ENCODE measurements at regions not wholly inside any gene's neighbourhood (a gene's known extent, or its start where the extent isn't known, plus 50 kb on each side); places are given as distances from the start of the nearest gene placed in this dataset.

DNA sequence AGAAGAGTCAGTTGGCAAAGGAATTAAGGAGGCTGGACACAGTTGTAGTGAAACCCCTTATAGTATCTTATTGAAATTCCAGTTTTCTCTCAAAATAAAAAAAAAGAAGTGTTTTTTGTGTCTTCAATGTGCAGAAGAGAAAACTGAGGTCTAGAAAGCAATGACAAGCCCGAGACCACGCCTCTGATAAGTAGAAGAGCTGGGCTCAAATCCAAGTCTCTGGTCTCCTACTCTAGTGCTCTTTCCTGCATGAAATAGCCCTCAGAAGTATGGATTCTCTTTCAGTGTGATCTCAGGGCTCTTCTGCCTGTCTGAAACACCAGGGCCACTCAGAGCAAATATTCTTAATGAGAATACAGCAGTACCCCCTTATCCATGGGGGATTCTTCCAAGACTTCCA, 200.9 kb downstream of the KIF18A start:
- no peaks in the 10 kb centered on the region; the same call in 1 of the 2 replicates for H3K4me1 ChIP-seq (ENCODE audit: control insufficient read depth, insufficient read depth, low read length)
- H3K36me3 ChIP-seq (ENCODE audit: control insufficient read depth, insufficient read depth, low read length), result no peaks in the 10 kb centered on the region

DNA sequence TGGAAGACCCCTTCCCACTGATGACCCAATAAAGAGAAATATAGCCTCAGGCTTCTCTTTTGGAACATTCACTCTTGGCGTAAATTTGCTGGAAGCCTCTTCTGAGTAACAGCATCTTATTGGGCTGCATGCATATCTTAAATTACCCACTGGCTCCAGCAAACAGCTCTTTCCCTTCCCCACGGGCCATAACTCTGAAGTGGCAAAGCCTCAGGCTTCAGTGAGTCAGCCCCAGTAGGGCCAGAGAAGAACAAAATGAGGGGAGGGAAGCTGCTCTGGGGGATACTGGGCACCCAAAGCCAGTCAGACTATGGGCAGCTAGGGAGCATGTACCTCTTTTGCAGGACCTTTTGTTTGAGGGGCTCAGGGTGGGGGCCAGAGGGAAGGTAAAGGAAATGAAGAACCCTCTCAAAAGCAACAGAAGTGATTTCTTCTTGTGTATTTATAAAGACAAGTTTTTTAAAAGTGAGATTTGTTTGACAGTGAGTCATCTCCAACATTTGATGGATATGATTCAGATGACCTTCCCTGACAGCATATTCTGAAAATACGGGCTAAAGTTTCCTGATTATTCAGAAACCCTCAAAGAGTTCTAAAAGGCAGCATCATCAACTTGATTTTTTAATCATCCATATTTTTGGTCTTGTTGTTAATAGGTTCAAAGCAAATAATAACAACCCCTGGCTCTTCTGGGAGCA, 203.4 kb downstream of the KIF18A start:
- Histone ChIP-seq H3K27ac (ENCODE audit: low read depth, low read length) (no peak overlapping the region), H3K4me1 (ENCODE audit: control insufficient read depth, insufficient read depth, low read length) (no peaks in the 10 kb centered on the region; the same call in 1 of the 2 replicates), H3K4me3 (ENCODE audit: low read depth, low read length) (no peak overlapping the region), H3K27me3 (ENCODE audit: control insufficient read depth, insufficient read depth, low read length) (no peaks in the 10 kb centered on the region), H3K36me3 (ENCODE audit: control insufficient read depth, insufficient read depth, low read length) (no peaks in the 10 kb centered on the region), H3K9ac (ENCODE audit: low read length) (no peak overlapping the region), H3K9me3 (ENCODE audit: control insufficient read depth, insufficient read depth, low read depth, low read length) (no peaks in the 10 kb centered on the region)

More for the DNA sequence above, 200.9 kb downstream of the KIF18A start:
- Histone ChIP-seq H3K27me3 (ENCODE audit: control insufficient read depth, insufficient read depth, low read length) (no peaks in the 10 kb centered on the region), H3K4me3 (ENCODE audit: low read depth, low read length) (no peak overlapping the region), H3K27ac (ENCODE audit: low read depth, low read length) (no peak overlapping the region), H3K9ac (ENCODE audit: low read length) (no peak overlapping the region), H3K9me3 (ENCODE audit: control insufficient read depth, insufficient read depth, low read depth, low read length) (no peaks in the 10 kb centered on the region)

DNA sequence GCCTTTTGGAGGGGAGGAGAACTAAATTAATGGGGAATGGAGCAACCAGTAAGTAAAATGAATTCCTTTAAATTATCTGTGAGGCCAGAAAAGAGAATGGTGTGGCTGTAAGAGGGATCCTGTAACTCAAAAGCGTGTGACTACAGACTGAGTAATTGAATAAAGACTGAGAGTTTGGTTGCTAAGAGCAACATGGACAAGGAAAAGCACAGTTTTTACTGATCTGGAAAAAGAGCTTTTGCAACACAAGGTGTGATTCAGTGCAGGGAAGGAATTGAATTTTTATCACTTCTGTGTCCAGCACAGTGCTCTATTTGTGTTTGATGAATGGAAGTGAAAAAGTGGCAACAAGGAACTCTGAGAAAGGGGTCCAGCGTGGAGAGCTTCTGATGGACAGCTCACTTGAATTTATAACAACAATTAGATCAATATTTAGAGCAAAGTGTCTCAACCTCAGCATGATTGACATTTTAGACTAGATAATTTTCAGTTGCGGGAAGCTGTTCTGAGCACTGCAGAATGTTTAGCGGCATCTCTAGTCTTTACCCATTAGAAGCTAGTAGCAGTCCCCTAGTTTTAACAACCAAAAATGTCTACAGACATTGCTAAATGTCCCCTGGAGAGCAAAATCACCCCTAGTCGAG, 202.8 kb upstream of the BDNF start:
- H3K9ac ChIP-seq (ENCODE audit: low read length), result no peak overlapping the region
- no peaks in the 10 kb centered on the region for H3K9me3 ChIP-seq (ENCODE audit: control insufficient read depth, insufficient read depth, low read depth, low read length)
- no peaks in the 10 kb centered on the region for H3K4me1 ChIP-seq (ENCODE audit: control insufficient read depth, insufficient read depth, low read length)
- H3K4me3 ChIP-seq (ENCODE audit: low read depth, low read length), result no peak overlapping the region
- H3K27me3 ChIP-seq (ENCODE audit: control insufficient read depth, insufficient read depth, low read length), result no peaks in the 10 kb centered on the region
- H3K36me3 ChIP-seq (ENCODE audit: control insufficient read depth, insufficient read depth, low read length), result no peaks in the 10 kb centered on the region
- H3K27ac ChIP-seq (ENCODE audit: low read depth, low read length), result no peak overlapping the region

DNA sequence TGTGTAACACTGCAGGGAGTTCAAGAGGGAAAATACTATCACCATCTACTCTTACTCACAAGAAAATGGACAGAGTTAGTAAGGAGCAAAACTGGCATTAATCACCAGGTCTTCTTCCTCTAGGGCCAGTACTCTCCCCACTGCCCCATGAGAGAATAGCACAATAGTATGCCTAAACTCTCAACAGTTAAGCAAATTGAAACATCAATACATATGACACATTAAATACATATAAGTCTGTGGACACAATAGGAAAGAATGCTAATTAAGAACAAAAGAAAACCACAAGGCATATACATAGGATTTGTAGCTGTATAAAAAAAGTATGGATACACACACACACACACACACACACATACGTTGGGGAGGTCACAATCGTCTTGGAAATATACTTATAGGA, 197.9 kb upstream of the BDNF start:
- H3K36me3 ChIP-seq (ENCODE audit: control insufficient read depth, insufficient read depth, low read length), result no peaks in the 10 kb centered on the region
- no peak overlapping the region for H3K27ac ChIP-seq (ENCODE audit: low read depth, low read length)
- H3K27me3 ChIP-seq (ENCODE audit: control insufficient read depth, insufficient read depth, low read length), result no peaks in the 10 kb centered on the region
- 0 out of 2 replicates have a peak, but pooled peaks cover 5% of the 10 kb centered on the region for H3K4me1 ChIP-seq (ENCODE audit: control insufficient read depth, insufficient read depth, low read length)
- H3K9me3 ChIP-seq (ENCODE audit: control insufficient read depth, insufficient read depth, low read depth, low read length), result no peaks in the 10 kb centered on the region
- H3K4me3 ChIP-seq (ENCODE audit: low read depth, low read length), result no peak overlapping the region
- no peak overlapping the region for H3K9ac ChIP-seq (ENCODE audit: low read length)

DNA sequence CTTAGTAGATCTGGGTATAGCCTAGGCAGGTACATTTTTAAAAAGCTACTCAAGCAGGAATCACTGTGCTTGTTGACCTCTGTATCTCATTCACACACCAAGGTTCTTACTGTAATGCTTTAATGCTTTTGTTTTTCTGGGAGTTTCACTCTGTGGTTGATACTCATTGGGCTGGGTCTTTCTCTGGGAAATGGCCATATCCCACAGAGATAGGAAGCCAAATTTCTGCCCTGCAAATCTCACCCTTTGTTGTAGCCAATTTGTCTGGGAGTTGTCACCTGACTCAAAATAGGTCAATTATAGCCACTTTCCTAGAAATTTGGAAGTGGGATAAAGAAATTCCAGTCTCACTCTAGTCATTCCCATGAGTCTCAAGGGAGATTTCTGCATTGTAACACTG, 195.8 kb upstream of the BDNF start:
- no peak overlapping the region for H3K27ac ChIP-seq (ENCODE audit: low read depth, low read length)
- H3K36me3 ChIP-seq (ENCODE audit: control insufficient read depth, insufficient read depth, low read length), result no peaks in the 10 kb centered on the region
- no peaks in the 10 kb centered on the region for H3K27me3 ChIP-seq (ENCODE audit: control insufficient read depth, insufficient read depth, low read length)
- H3K4me1 ChIP-seq (ENCODE audit: control insufficient read depth, insufficient read depth, low read length), result 0 out of 2 replicates have a peak, but pooled peaks cover 5% of the 10 kb centered on the region
- H3K4me3 ChIP-seq (ENCODE audit: low read depth, low read length), result no peak overlapping the region
- H3K9ac ChIP-seq (ENCODE audit: low read length), result no peak overlapping the region
- H3K9me3 ChIP-seq (ENCODE audit: control insufficient read depth, insufficient read depth, low read depth, low read length), result no peaks in the 10 kb centered on the region

DNA sequence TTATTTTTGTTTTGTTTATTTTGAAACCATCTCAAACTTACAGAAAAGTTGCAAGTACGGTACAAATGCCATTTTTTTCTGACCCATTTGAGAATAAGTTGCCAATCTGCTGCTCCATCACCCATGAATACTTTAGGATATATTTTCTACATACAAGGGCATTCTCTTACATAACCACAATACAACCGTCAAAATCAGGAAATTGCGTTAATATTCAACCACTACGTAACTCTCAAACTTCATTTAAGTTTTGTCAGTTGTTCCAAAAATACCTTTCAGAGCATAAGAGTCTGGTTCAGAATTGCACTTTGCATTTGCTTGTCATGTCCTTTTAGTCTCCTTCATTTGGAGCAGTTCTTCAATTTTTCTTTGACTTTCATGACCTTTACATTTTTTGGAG, 194.3 kb upstream of the BDNF start:
- Histone ChIP-seq H3K9ac (ENCODE audit: low read length) (no peak overlapping the region), H3K27me3 (ENCODE audit: control insufficient read depth, insufficient read depth, low read length) (no peaks in the 10 kb centered on the region)

DNA sequence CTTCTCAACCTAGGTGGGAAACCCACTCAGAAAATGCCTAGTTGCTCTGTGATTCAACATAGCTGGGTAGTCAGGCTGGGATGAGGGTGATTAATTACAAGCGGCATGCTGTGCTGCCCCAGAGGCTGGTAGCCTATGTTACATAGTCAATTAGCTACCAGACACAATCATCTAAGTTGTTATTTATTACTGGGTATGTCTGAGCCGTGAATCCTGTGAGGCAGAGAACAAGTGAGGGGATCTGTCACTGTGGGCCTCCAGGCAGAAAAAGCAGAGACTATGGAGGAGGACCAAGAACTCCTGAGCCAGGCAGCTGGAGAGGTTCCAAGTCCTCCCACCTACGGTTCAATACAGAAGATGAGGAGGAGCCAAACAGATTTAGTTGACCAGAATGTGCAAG, 186.6 kb upstream of the BDNF start:
- no peaks in the 10 kb centered on the region for H3K27me3 ChIP-seq (ENCODE audit: control insufficient read depth, insufficient read depth, low read length)
- H3K9ac ChIP-seq (ENCODE audit: low read length), result no peak overlapping the region
- no peaks in the 10 kb centered on the region for H3K4me1 ChIP-seq (ENCODE audit: control insufficient read depth, insufficient read depth, low read length)
- H3K36me3 ChIP-seq (ENCODE audit: control insufficient read depth, insufficient read depth, low read length), result no peaks in the 10 kb centered on the region
- H3K4me3 ChIP-seq (ENCODE audit: low read depth, low read length), result no peak overlapping the region
- H3K9me3 ChIP-seq (ENCODE audit: control insufficient read depth, insufficient read depth, low read depth, low read length), result no peaks in the 10 kb centered on the region
- H3K27ac ChIP-seq (ENCODE audit: low read depth, low read length), result no peak overlapping the region

More for the DNA sequence above, 194.3 kb upstream of the BDNF start:
- Histone ChIP-seq H3K4me1 (ENCODE audit: control insufficient read depth, insufficient read depth, low read length) (0 out of 2 replicates have a peak, but pooled peaks cover 5% of the 10 kb centered on the region), H3K36me3 (ENCODE audit: control insufficient read depth, insufficient read depth, low read length) (no peaks in the 10 kb centered on the region), H3K9me3 (ENCODE audit: control insufficient read depth, insufficient read depth, low read depth, low read length) (no peaks in the 10 kb centered on the region), H3K27ac (ENCODE audit: low read depth, low read length) (no peak overlapping the region), H3K4me3 (ENCODE audit: low read depth, low read length) (no peak overlapping the region)

DNA sequence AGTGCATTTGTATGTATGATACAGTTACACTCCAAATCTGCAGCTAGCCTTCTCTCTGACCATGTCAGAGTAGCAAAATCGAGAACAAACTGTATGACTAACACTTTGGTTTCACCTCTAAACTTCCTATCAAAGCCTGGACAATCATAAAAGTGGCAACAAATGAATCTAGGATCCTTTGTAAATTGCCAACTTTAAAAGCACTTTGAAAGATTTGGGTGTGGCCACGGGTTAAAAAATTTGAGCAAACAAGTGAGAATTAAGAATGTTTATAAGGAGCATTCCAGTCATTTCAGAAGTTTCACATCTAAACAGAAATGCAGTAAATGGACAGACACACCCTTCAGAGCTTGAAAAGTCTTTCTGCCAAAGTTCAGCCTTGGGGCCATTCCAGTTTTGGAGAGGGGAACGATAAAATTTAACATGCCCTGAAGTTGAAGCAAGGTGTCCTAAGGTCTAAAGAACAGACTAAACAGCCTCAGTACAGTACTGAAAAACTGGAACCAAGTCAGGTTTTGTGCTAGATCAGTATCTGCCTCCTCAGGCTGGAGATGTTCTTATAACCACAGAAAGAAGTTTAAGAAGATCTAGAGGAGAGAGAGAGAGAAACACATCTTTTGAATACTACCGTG, 181.9 kb upstream of the BDNF start:
- H3K4me3 ChIP-seq (ENCODE audit: low read depth, low read length), result no peak overlapping the region
- H3K4me1 ChIP-seq (ENCODE audit: control insufficient read depth, insufficient read depth, low read length), result no peaks in the 10 kb centered on the region
- no peaks in the 10 kb centered on the region for H3K36me3 ChIP-seq (ENCODE audit: control insufficient read depth, insufficient read depth, low read length)
- H3K27me3 ChIP-seq (ENCODE audit: control insufficient read depth, insufficient read depth, low read length), result no peaks in the 10 kb centered on the region
- no peak overlapping the region for H3K9ac ChIP-seq (ENCODE audit: low read length)
- no peaks in the 10 kb centered on the region for H3K9me3 ChIP-seq (ENCODE audit: control insufficient read depth, insufficient read depth, low read depth, low read length)
- no peak overlapping the region for H3K27ac ChIP-seq (ENCODE audit: low read depth, low read length)

DNA sequence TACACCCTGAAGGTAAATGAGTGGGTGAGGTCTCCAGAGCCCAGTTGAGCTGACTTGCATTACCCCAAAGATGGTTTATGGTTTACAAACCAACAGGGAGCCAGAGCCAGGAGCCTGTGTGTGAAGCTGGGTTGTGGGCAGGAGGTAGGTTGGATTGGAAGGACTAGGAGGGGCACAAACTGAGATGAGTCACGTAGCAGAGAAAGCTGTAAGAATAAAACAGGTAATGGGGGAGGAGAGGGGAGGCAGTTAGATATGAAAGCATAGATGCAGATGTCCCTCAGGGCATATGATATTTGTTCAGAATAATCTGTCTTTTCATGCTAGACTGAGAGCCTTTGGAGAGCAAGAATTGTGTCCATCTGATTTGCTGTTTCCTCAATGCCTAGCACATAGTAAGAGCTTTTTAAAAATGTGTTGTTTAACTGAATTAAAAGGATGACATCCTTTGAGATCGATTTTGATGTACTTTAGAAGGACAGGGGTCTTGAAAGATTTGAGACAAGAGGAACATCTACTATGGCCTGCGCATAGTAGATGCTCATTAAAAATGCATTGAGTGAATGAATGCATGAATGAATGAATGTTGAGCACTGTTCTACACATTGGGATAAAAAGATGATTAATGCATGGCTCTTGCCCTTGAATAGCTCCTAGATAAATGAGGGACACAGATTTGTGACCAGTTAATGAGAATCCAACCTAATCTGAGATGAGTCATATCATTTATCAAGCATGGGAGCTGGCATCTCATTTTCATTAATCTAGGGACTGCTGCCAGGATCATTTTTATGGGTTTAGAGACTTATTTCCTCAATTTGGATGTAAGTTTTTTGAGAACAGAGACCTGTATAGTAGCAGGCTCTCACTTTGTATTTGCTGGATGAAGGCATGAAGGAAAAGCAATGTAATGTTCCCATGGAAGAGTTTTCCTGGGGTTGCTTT, 175.8 kb upstream of the BDNF start:
- H3K4me3 ChIP-seq (ENCODE audit: low read depth, low read length), result no peak overlapping the region

DNA sequence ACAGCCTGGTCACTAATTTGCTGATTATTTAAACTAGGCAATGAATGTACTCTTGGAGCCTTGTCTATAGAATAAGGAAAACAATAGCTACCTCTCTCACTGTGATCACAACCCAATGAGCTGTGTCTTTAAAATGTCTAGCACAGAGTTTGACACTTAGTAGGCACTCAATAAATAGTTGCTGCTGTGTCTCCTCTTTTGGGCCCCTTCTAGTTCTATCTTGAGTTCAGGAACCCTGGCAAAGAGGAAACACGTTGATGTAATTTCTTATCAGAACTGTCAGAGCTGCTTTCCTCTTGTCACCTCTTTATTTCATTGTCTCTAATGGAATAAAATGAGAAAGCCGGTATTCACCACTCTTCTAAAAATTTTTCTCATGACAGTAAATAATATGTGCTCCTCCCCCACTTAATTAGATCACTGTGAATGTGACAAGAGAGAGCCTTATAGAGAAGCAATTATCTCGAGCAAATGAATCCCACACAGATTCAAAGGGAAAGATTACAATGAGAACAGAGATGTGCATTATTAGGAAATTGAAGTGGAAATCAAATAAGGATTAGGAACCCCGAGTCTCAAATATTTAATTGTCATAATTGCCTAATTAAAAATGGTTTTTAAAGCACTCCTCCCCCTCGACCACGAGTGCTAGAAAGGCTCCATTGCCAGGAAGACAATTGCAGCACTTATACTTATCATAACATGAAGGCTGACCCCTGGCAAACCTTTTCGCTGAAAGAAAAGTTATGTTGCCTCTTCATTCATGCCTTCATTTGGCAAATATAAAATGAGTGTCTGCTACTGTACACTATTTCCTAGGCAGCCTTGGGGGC, 175.0 kb upstream of the BDNF start:
- Histone ChIP-seq H3K27me3 (ENCODE audit: control insufficient read depth, insufficient read depth, low read length) (no peaks in the 10 kb centered on the region), H3K36me3 (ENCODE audit: control insufficient read depth, insufficient read depth, low read length) (no peaks in the 10 kb centered on the region), H3K9ac (ENCODE audit: low read length) (no peak overlapping the region), H3K4me3 (ENCODE audit: low read depth, low read length) (no peak overlapping the region), H3K9me3 (ENCODE audit: control insufficient read depth, insufficient read depth, low read depth, low read length) (no peaks in the 10 kb centered on the region), H3K27ac (ENCODE audit: low read depth, low read length) (no peak overlapping the region), H3K4me1 (ENCODE audit: control insufficient read depth, insufficient read depth, low read length) (no peaks in the 10 kb centered on the region)

More for the DNA sequence above, 175.8 kb upstream of the BDNF start:
- Histone ChIP-seq H3K4me1 (ENCODE audit: control insufficient read depth, insufficient read depth, low read length) (no peaks in the 10 kb centered on the region), H3K27ac (ENCODE audit: low read depth, low read length) (no peak overlapping the region), H3K9me3 (ENCODE audit: control insufficient read depth, insufficient read depth, low read depth, low read length) (no peaks in the 10 kb centered on the region), H3K27me3 (ENCODE audit: control insufficient read depth, insufficient read depth, low read length) (no peaks in the 10 kb centered on the region), H3K9ac (ENCODE audit: low read length) (no peak overlapping the region), H3K36me3 (ENCODE audit: control insufficient read depth, insufficient read depth, low read length) (no peaks in the 10 kb centered on the region)

All from HUES6 (cell line).